ENCODE measurements at regions not wholly inside any gene's neighbourhood (a gene's known extent, or its start where the extent isn't known, plus 50 kb on each side); places are given as distances from the start of the nearest gene placed in this dataset.

GRCh38 chr14:81990312-81990761, 456.7 kb upstream of the SEL1L start:
- H3K4me3 ChIP-seq: no peak overlapping the region
- intact Hi-C loops (cut with DNase I, micrococcal nuclease): no loop called here
- no peaks in the 10 kb centered on the region for H3K36me3 ChIP-seq (ENCODE audit: low read depth)
- no peaks in the 10 kb centered on the region for H3K4me1 ChIP-seq (ENCODE audit: low read depth)
- ATAC-seq (peak; percentile 33), DNase-seq (peak in 1 of 3 donors; percentile 58)
- no peaks in the 10 kb centered on the region for H3K9me3 ChIP-seq
- peak; percentile 49 for TF ChIP-seq CTCF (IDR thresholded peaks at IDR 0.05)

- ATAC-seq (no peak), DNase-seq (peak in 1 of 3 donors; percentile 2)
- Histone ChIP-seq H3K4me1 (ENCODE audit: low read depth) (no peaks in the 10 kb centered on the region), H3K4me3 (no peak overlapping the region), H3K9me3 (no peaks in the 10 kb centered on the region), H3K36me3 (ENCODE audit: low read depth) (no peaks in the 10 kb centered on the region)
- TF ChIP-seq CTCF (IDR thresholded peaks at IDR 0.05): no peak
- intact Hi-C loops (cut with DNase I, micrococcal nuclease): no loop called here
Measured at GRCh38 chr14:81991998-81992397, 458.3 kb upstream of the SEL1L start.

GRCh38 chr14:81993432-81993831, 459.8 kb upstream of the SEL1L start:
- no peaks in the 10 kb centered on the region for H3K4me1 ChIP-seq (ENCODE audit: low read depth)
- intact Hi-C loops (cut with DNase I, micrococcal nuclease): no loop called here
- DNase-seq: no peak
- H3K36me3 ChIP-seq (ENCODE audit: low read depth): no peaks in the 10 kb centered on the region
- H3K9me3 ChIP-seq: no peaks in the 10 kb centered on the region
- no peak for ATAC-seq
- TF ChIP-seq CTCF (IDR thresholded peaks at IDR 0.05): no peak
- no peak overlapping the region for H3K4me3 ChIP-seq

GRCh38 chr14:82003426-82003825, 469.8 kb upstream of the SEL1L start:
- Histone ChIP-seq H3K4me1 (ENCODE audit: low read depth) (no peaks in the 10 kb centered on the region), H3K9me3 (no peaks in the 10 kb centered on the region), H3K4me3 (no peak overlapping the region), H3K36me3 (ENCODE audit: low read depth) (no peaks in the 10 kb centered on the region)
- TF ChIP-seq CTCF (IDR thresholded peaks at IDR 0.05): no peak
- intact Hi-C loops (cut with DNase I, micrococcal nuclease): no loop called here
- DNase-seq (no peak), ATAC-seq (no peak)

GRCh38 chr14:82009076-82009475, 475.4 kb upstream of the SEL1L start:
- Histone ChIP-seq H3K4me3 (no peak overlapping the region), H3K4me1 (ENCODE audit: low read depth) (no peaks in the 10 kb centered on the region), H3K9me3 (peaks cover 2% of the 10 kb centered on the region), H3K36me3 (ENCODE audit: low read depth) (no peaks in the 10 kb centered on the region)
- ATAC-seq (no peak), DNase-seq (peak in 1 of 3 donors; percentile 13)
- intact Hi-C loops (cut with DNase I, micrococcal nuclease): no loop called here
- TF ChIP-seq CTCF (IDR thresholded peaks at IDR 0.05): no peak

GRCh38 chr14:82009993-82010392, 476.3 kb upstream of the SEL1L start:
- peak in 1 of 3 donors; percentile 27 for DNase-seq
- ATAC-seq: no peak
- Histone ChIP-seq H3K9me3 (peaks cover 2% of the 10 kb centered on the region), H3K4me3 (no peak overlapping the region), H3K4me1 (ENCODE audit: low read depth) (no peaks in the 10 kb centered on the region), H3K36me3 (ENCODE audit: low read depth) (no peaks in the 10 kb centered on the region)
- no peak for TF ChIP-seq CTCF (IDR thresholded peaks at IDR 0.05)
- intact Hi-C loops (cut with DNase I, micrococcal nuclease): no loop called here

Measured in mucosa of descending colon (tissue), 3 donors.